ENCODE measurements at regions not wholly inside any gene's neighbourhood (a gene's known extent, or its start where the extent isn't known, plus 50 kb on each side); places are given as distances from the start of the nearest gene placed in this dataset.

DNA sequence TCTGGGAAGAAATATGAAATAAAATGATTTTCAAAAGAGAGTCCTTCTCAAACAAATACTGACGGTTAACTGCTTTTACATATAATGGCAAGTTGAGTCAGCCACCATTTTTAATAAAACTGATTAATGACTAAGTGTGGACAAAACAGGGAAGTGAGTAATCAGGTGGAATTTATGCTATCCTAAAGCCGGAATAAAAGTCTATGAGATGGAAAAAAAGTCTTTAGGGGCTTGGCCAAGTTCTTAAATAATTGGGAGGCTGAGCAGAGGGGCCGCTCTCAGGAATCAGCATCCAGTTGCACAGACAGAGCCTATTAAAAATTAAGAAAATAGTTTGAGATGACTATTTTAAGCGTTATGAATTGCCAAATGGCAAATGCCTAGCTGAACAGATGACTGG is 58.6 kb upstream of the AFF3 start:
- Histone ChIP-seq H3K9me1 (ENCODE audit: control insufficient read depth, insufficient read depth, low read length) (no peaks in the 10 kb centered on the region), H4K20me1 (replicated peaks; ENCODE audit: control insufficient read depth, insufficient read depth, low read length) (no peaks in the 10 kb centered on the region), H3K4me2 (ENCODE audit: insufficient read depth, low read length) (no peak overlapping the region), H3K27me3 (ENCODE audit: control insufficient read depth in 2 of 2, insufficient read depth in 2 of 2, low read length in 2 of 2) (peaks cover 5 to 32% of the 10 kb centered on the region in 2 experiments; a peak in 4 of 5 replicates), H2AFZ (ENCODE audit: low read depth, low read length) (no peak overlapping the region), H3K4me3 (no peak overlapping the region), H3K9ac (ENCODE audit: insufficient read depth in 1 of 2, low read depth in 2 of 2, low read length in 2 of 2) (no peak overlapping the region), H3K27ac (ENCODE audit: extremely low read depth, low read depth, low read length) (no peak overlapping the region), H3K9me3 (replicated peaks; ENCODE audit: control insufficient read depth, insufficient read depth, low read depth, low read length) (no peaks in the 10 kb centered on the region; the same call in 1 of the 2 replicates), H3K4me1 (replicated peaks in 1 of 2; ENCODE audit: control insufficient read depth in 2 of 2, insufficient read depth in 2 of 2, low read length in 2 of 2) (peaks cover 5 to 9% of the 10 kb centered on the region in 2 experiments; a peak in 4 of 5 replicates), H3K79me2 (ENCODE audit: control insufficient read depth, insufficient read depth, low read length) (no peaks in the 10 kb centered on the region), H3K36me3 (ENCODE audit: control insufficient read depth, insufficient read depth, low read length) (no peaks in the 10 kb centered on the region)
- no peak for TF ChIP-seq HNRNPH1 (optimal IDR thresholded peaks at IDR 0.05; ENCODE audit: low read depth, low read length)
- TF ChIP-seq KAT7 (CRISPR knock-in tag; IDR thresholded peaks at IDR 0.05; ENCODE audit: borderline replicate concordance), result no peak
- no peak for TF ChIP-seq ZKSCAN1 (IDR thresholded peaks at IDR 0.05; ENCODE audit: low read depth, low read length)
- no peak for TF ChIP-seq KHSRP (IDR thresholded peaks at IDR 0.05)
- no peak for TF ChIP-seq RBFOX2 (IDR thresholded peaks at IDR 0.05; ENCODE audit: low read depth, low read length)
- TF ChIP-seq ZNF316 (IDR thresholded peaks at IDR 0.05), result no peak
- TF ChIP-seq, protein P1, sequence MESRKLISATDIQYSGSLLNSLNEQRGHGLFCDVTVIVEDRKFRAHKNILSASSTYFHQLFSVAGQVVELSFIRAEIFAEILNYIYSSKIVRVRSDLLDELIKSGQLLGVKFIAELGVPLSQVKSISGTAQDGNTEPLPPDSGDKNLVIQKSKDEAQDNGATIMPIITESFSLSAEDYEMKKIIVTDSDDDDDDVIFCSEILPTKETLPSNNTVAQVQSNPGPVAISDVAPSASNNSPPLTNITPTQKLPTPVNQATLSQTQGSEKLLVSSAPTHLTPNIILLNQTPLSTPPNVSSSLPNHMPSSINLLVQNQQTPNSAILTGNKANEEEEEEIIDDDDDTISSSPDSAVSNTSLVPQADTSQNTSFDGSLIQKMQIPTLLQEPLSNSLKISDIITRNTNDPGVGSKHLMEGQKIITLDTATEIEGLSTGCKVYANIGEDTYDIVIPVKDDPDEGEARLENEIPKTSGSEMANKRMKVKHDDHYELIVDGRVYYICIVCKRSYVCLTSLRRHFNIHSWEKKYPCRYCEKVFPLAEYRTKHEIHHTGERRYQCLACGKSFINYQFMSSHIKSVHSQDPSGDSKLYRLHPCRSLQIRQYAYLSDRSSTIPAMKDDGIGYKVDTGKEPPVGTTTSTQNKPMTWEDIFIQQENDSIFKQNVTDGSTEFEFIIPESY (CRISPR knock-in tag; IDR thresholded peaks at IDR 0.05), result no peak
- TF ChIP-seq ZBTB7A (IDR thresholded peaks at IDR 0.05; ENCODE audit: borderline replicate concordance, control insufficient read depth, low read depth, low read length), result no peak
- ATAC-seq (no peak), FAIRE-seq (no peak), DNase-seq (ENCODE audit: extremely low read depth in 1 of 4, low spot score in 3 of 4) (no peak)
- BruUV-seq (replicated peaks), result no TSS peak
- WGBS (ENCODE audit: insufficient coverage, low coverage, missing lambda C conversion rate), result 2% methylated on average over 4 of the region's 4 CpGs
- POLR2A ChIA-PET, result no interaction called here
- intact Hi-C loops (cut with micrococcal nuclease), result no loop called here
- in situ Hi-C loops (cut with MboI), result no loop called here
- CTCF ChIA-PET (ENCODE audit: low intra/inter-chr PET ratio), result no interaction called here
